Adrenal gland (tissue), 5 donors: ENCODE measurements at regions not wholly inside any gene's neighbourhood (a gene's known extent, or its start where the extent isn't known, plus 50 kb on each side); places are given as distances from the start of the nearest gene placed in this dataset.

Source experiments
- CTCF ChIP-seq, 6 experiments: fragments of 450-650 bp in 4 of 6; fragments of 200-600 bp in 2 of 6; sonication (generic) in 1 of 6; IDR thresholded peaks; 1 replicate in 5 of 6; 2 replicates in 1 of 6; pipeline versions ENCODE4 v1.5.1 to v1.8.0; 2016 to 2021; ENCODE audit warnings: antibody characterized with exemption in 6 of 6, mild to moderate bottlenecking in 2 of 6, moderate library complexity in 1 of 6
- POLR2A ChIP-seq, 2 donors: fragments of 450-650 bp; IDR thresholded peaks; one replicate each; pipeline ENCODE4 v1.6.1; 2017; ENCODE audit warnings: antibody characterized with exemption in 2 of 2, mild to moderate bottlenecking in 2 of 2, moderate library complexity in 1 of 2
- donor health status: DM: no; HTN: no; CAD: no.

GRCh38 chr1:147377263-147378246 is 135.1 kb downstream of the CHD1L start:
- TF ChIP-seq POLR2A (IDR thresholded peaks at IDR 0.05) (no peak), CTCF (IDR thresholded peaks at IDR 0.05) (no peak)
